SK-N-SH (cell line): ENCODE measurements at regions not wholly inside any gene's neighbourhood (a gene's known extent, or its start where the extent isn't known, plus 50 kb on each side); places are given as distances from the start of the nearest gene placed in this dataset.

ENCODE experiments used
- CTCF ChIA-PET: fragments of 300-600, 350-600 bp; formaldehyde crosslinking; extraction: SDS; loops from one replicate; lab custom pipeline; 2021; lab: Yijun Ruan, JAX
- POLR2A ChIA-PET: fragments of 350-600 bp; sonication (Branson Sonifier 250); formaldehyde crosslinking; extraction: SDS; loops from one replicate; lab custom pipeline; 2020; ENCODE audit warnings: antibody characterized with exemption, inconsistent platforms; lab: Yijun Ruan, JAX
- DNase-seq: peaks from one replicate; pipeline ENCODE4 v3.0.0; 2012
- H2AFZ ChIP-seq: fragments of 200-600 bp; sonication (generic); 2 replicates; pipeline ENCODE4 v1.8.1; 2016; ENCODE audit warnings: antibody characterized with exemption, mild to moderate bottlenecking, low read depth
- H3F3A ChIP-seq: fragments of 200-600 bp; sonication (generic); replicated peaks from 2 replicates; pipeline ENCODE3; 2016; ENCODE audit warnings: antibody characterized with exemption, mild to moderate bottlenecking; ENCODE audit not compliant: insufficient read depth
- H3K27ac ChIP-seq, 2 experiments: fragments of 200-500 bp in 1 of 2; fragments of 200-600 bp in 1 of 2; sonication (Bioruptor generic) in 1 of 2; sonication (generic), shearing (Covaris generic) in 1 of 2; 2 replicates each; pipeline versions ENCODE4 v1.5.1 to v1.6.1; 2014 to 2016; ENCODE audit warnings: low read depth in 2 of 2, inconsistent platforms in 1 of 2, low read length in 1 of 2, mild to moderate bottlenecking in 1 of 2, mixed read lengths in 1 of 2
- H3K27me3 ChIP-seq: fragments of 200-600 bp; sonication (generic), shearing (Covaris generic); 2 replicates; pipeline ENCODE4 v1.6.1; 2016; ENCODE audit warnings: mixed run types; ENCODE audit not compliant: insufficient read depth
- H3K36me3 ChIP-seq, 2 experiments: fragments of 200-500 bp in 1 of 2; fragments of 200-600 bp in 1 of 2; sonication (Bioruptor generic) in 1 of 2; sonication (generic) in 1 of 2; replicated peaks in 1 of 2; 2 replicates each; pipeline versions ENCODE3 to v1.5.1; 2014 to 2016; ENCODE audit warnings: low read length in 1 of 2, mild to moderate bottlenecking in 1 of 2; ENCODE audit not compliant: insufficient read depth in 2 of 2, control insufficient read depth in 1 of 2
- H3K4me1 ChIP-seq, 2 experiments: fragments of 200-500 bp in 1 of 2; fragments of 200-600 bp in 1 of 2; sonication (Bioruptor generic) in 1 of 2; sonication (generic), shearing (Covaris generic) in 1 of 2; 2 replicates each; pipeline versions ENCODE4 v1.5.1 to v1.6.1; 2014 to 2016; ENCODE audit warnings: low read depth in 1 of 2, low read length in 1 of 2, mixed run types in 1 of 2; ENCODE audit not compliant: insufficient read depth in 2 of 2, control insufficient read depth in 1 of 2
- H3K4me2 ChIP-seq: fragments of 200-600 bp; sonication (generic), shearing (Covaris generic); 2 replicates; pipeline ENCODE4 v1.6.1; 2017; ENCODE audit warnings: mixed run types
- H3K4me3 ChIP-seq, 2 experiments: fragments of 200-500 bp in 1 of 2; fragments of 200-600 bp in 1 of 2; sonication (Bioruptor generic) in 1 of 2; sonication (generic), shearing (Covaris generic) in 1 of 2; 2 replicates each; pipeline versions ENCODE4 v1.5.1 to v1.8.1; 2014 to 2016; ENCODE audit warnings: low read depth in 2 of 2, inconsistent platforms in 1 of 2, low read length in 1 of 2, mild to moderate bottlenecking in 1 of 2, mixed read lengths in 1 of 2, moderate library complexity in 1 of 2
- H3K79me2 ChIP-seq: fragments of 200-600 bp; sonication (generic); 2 replicates; pipeline ENCODE4 v1.8.1; 2017; ENCODE audit warnings: mild to moderate bottlenecking; ENCODE audit not compliant: insufficient read depth
- H3K9ac ChIP-seq: fragments of 200-600 bp; sonication (generic); 2 replicates; pipeline ENCODE4 v1.6.1; 2017; ENCODE audit warnings: mixed run types
- H3K9me2 ChIP-seq: fragments of 200-600 bp; sonication (generic); 2 replicates; pipeline ENCODE4 v1.6.1; 2017; ENCODE audit warnings: mixed run types
- H3K9me3 ChIP-seq: fragments of 200-600 bp; sonication (generic); 2 replicates; pipeline ENCODE4 v1.6.1; 2017; ENCODE audit warnings: mixed run types, mild to moderate bottlenecking, moderate library complexity
- H4K20me1 ChIP-seq: fragments of 200-600 bp; sonication (generic); 2 replicates; pipeline ENCODE4 v1.6.1; 2017; ENCODE audit warnings: mild to moderate bottlenecking, mixed run types; ENCODE audit not compliant: insufficient read depth
- EZH2phosphoT487 ChIP-seq: fragments of 200-600 bp; sonication (generic); IDR thresholded peaks from 2 replicates; pipeline ENCODE4 v1.6.1; 2017; ENCODE audit warnings: low read depth, mixed run types, mild to moderate bottlenecking, antibody characterized with exemption, moderate library complexity, borderline replicate concordance
- FOXJ3 ChIP-seq: sonication (generic); formaldehyde crosslinking; IDR thresholded peaks from 2 replicates; pipeline ENCODE4 v1.5.1; 2020; ENCODE audit warnings: mild to moderate bottlenecking, missing genetic modification reagents
- GABPA ChIP-seq: IDR thresholded peaks from 2 replicates; pipeline ENCODE4 v1.4.0; 2012; ENCODE audit warnings: low read depth, mild to moderate bottlenecking
- MEF2A ChIP-seq: IDR thresholded peaks from 2 replicates; pipeline ENCODE4 v1.4.0; 2012; ENCODE audit warnings: low read depth, borderline replicate concordance
- NFIC ChIP-seq: IDR thresholded peaks from 2 replicates; pipeline ENCODE4 v1.4.0; 2012; ENCODE audit warnings: borderline replicate concordance
- NRF1 ChIP-seq: IDR thresholded peaks from 2 replicates; pipeline ENCODE4 v1.6.1; 2012; ENCODE audit warnings: low read depth, mild to moderate bottlenecking, low read length
- POLR2AphosphoS5 ChIP-seq: IDR thresholded peaks from 2 replicates; pipeline ENCODE4 v1.6.1; 2012; ENCODE audit warnings: low read depth, low read length
- RAD21 ChIP-seq: IDR thresholded peaks from 2 replicates; pipeline ENCODE4 v1.6.1; 2012; ENCODE audit warnings: mild to moderate bottlenecking, low read length
- REST ChIP-seq: IDR thresholded peaks from 2 replicates; pipeline ENCODE4 v1.6.1; 2012; ENCODE audit warnings: mild to moderate bottlenecking, low read depth, low read length, moderate library complexity
- SMC3 ChIP-seq: IDR thresholded peaks from 2 replicates; pipeline ENCODE4 v1.6.1; 2012; ENCODE audit warnings: low read depth, low read length, improper control_type of control experiment
- TCF12 ChIP-seq: IDR thresholded peaks from 2 replicates; pipeline ENCODE4 v1.4.0; 2012
- TEAD4 ChIP-seq: IDR thresholded peaks from 2 replicates; pipeline ENCODE4 v1.4.0; 2012; ENCODE audit warnings: mild to moderate bottlenecking, borderline replicate concordance; ENCODE audit not compliant: insufficient read depth
- ZBTB33 ChIP-seq: IDR thresholded peaks from 2 replicates; pipeline ENCODE4 v1.4.0; 2012; ENCODE audit warnings: low read depth, borderline replicate concordance
- WGBS: methylation state at CpG from one replicate; pipeline ENCODE4 v1.1.6; 2017; ENCODE audit warnings: low lambda C conversion rate; 5-methylcytosine and 5-hydroxymethylcytosine counted together

- 12% methylated on average over 1 of the region's 1 CpG for WGBS
- no peak overlapping the region for H2AFZ ChIP-seq
- no peak overlapping the region for H3K9ac ChIP-seq
- H3K4me1 ChIP-seq: no peaks in the 10 kb centered on the region
- no peaks in the 10 kb centered on the region for H4K20me1 ChIP-seq
- no peaks in the 10 kb centered on the region for H3K36me3 ChIP-seq
- CTCF ChIA-PET: interaction anchor here (0.6 to 5.5 kb wide), 3 partner anchors 21 to 350 kb away, joined by 3 to 43 read pairs (median 18); no protein-coding TSS in a partner anchor
- POLR2A ChIA-PET: no interaction called here
- no peaks in the 10 kb centered on the region for H3K27me3 ChIP-seq
- no peak overlapping the region for H3K4me2 ChIP-seq
- H3F3A ChIP-seq: no peaks in the 10 kb centered on the region
- no peaks in the 10 kb centered on the region for H3K9me3 ChIP-seq
- H3K79me2 ChIP-seq: no peaks in the 10 kb centered on the region
- DNase-seq: no peak
- no peak overlapping the region for H3K4me3 ChIP-seq
- no peaks in the 10 kb centered on the region for H3K9me2 ChIP-seq
- no peak overlapping the region for H3K27ac ChIP-seq
- TF ChIP-seq REST: no peak
- no peak for TF ChIP-seq GABPA
- no peak for TF ChIP-seq RAD21
- TF ChIP-seq MEF2A: no peak
- no peak for TF ChIP-seq POLR2AphosphoS5
Observed at GRCh38 chr2:18170642-18171041, 292.2 kb downstream of the KCNS3 start.

GRCh38 chr2:18169893-18170175 is 291.4 kb downstream of the KCNS3 start:
- Histone ChIP-seq H3K36me3 (no peaks in the 10 kb centered on the region), H3K9ac (no peak overlapping the region), H3K9me3 (no peaks in the 10 kb centered on the region), H3K4me1 (no peaks in the 10 kb centered on the region), H3K4me3 (no peak overlapping the region), H3F3A (no peaks in the 10 kb centered on the region), H2AFZ (no peak overlapping the region), H3K27ac (no peak overlapping the region), H3K79me2 (no peaks in the 10 kb centered on the region), H3K4me2 (no peak overlapping the region), H4K20me1 (no peaks in the 10 kb centered on the region), H3K9me2 (no peaks in the 10 kb centered on the region), H3K27me3 (no peaks in the 10 kb centered on the region)
- ChIA-PET CTCF (interaction anchor here (1.0 to 5.5 kb wide), 4 partner anchors 8 to 319 kb away, joined by 3 to 43 read pairs (median 10); no protein-coding TSS in a partner anchor), POLR2A (no interaction called here)
- TF ChIP-seq EZH2phosphoT487: no peak
- TF ChIP-seq POLR2AphosphoS5: no peak
- no peak for TF ChIP-seq RAD21
- TF ChIP-seq NFIC: no peak
- no peak for TF ChIP-seq TEAD4
- no peak for TF ChIP-seq FOXJ3 (CRISPR knock-in tag)
- TF ChIP-seq SMC3: no peak
- TF ChIP-seq ZBTB33: no peak
- no peak for TF ChIP-seq TCF12
- no peak for TF ChIP-seq NRF1
- WGBS: 0% methylated on average over 1 of the region's 1 CpG
- no peak for DNase-seq
